CD4-positive, alpha-beta T cell treated with Interleukin-1 beta for 1 hour (primary cell): ENCODE measurements at regions not wholly inside any gene's neighbourhood (a gene's known extent, or its start where the extent isn't known, plus 50 kb on each side); places are given as distances from the start of the nearest gene placed in this dataset.
"Not testable (repeated sequence)": the region's sequence is repeated elsewhere in the genome, so short reads cannot be mapped to it uniquely, and the experiment has no call there.

Experiments
- DNase-seq, 2 donors: peaks; one replicate each; pipeline ENCODE4 v3.0.0-alpha.2; 2020 to 2022

GRCh38 chr12:68984796-68985573 is 52.0 kb upstream of the CPM start:
- no peak for DNase-seq

GRCh38 chr12:68997526-68997925 is 64.6 kb upstream of the CPM start:
- not testable (repeated sequence) for DNase-seq

- no peak for DNase-seq
Measured at GRCh38 chr12:68998041-68998440, 65.1 kb upstream of the CPM start.

- DNase-seq = no peak
Measured at GRCh38 chr12:69000074-69000473, 67.1 kb upstream of the CPM start.

- DNase-seq = no peak
Measured at GRCh38 chr12:69000540-69001243, 67.7 kb upstream of the CPM start.

- DNase-seq = no peak
Measured at GRCh38 chr12:69001251-69001650, 68.3 kb upstream of the CPM start.

- DNase-seq = no peak
Measured at GRCh38 chr12:69002969-69003368, 70.0 kb upstream of the CPM start.

GRCh38 chr12:69003991-69004390 is 71.0 kb upstream of the CPM start:
- DNase-seq = no peak

GRCh38 chr12:69007101-69007854 is 74.3 kb upstream of the CPM start:
- DNase-seq = no peak

GRCh38 chr12:69007855-69008351 is 74.9 kb upstream of the CPM start:
- no peak for DNase-seq

- DNase-seq = peak in 1 of 2 donors; percentile 35
Measured at GRCh38 chr12:69008520-69008919, 75.5 kb upstream of the CPM start.

GRCh38 chr12:69014047-69014446 is 81.1 kb upstream of the CPM start:
- no peak for DNase-seq

- DNase-seq = no peak
Measured at GRCh38 chr12:69015017-69015416, 82.0 kb upstream of the CPM start.

- no peak for DNase-seq
Measured at GRCh38 chr12:69015831-69016230, 82.9 kb upstream of the CPM start.

GRCh38 chr12:69019082-69019481 is 86.1 kb upstream of the CPM start:
- DNase-seq = no peak

- DNase-seq = no peak
Measured at GRCh38 chr12:69019910-69020309, 86.9 kb upstream of the CPM start.

- DNase-seq = no peak
Measured at GRCh38 chr12:69022674-69023073, 89.7 kb upstream of the CPM start.

GRCh38 chr12:69023840-69024239 is 90.9 kb upstream of the CPM start:
- DNase-seq = no peak

GRCh38 chr12:69024413-69024812 is 91.4 kb upstream of the CPM start:
- no peak for DNase-seq

GRCh38 chr12:69024907-69025306 is 91.9 kb upstream of the CPM start:
- no peak for DNase-seq

- DNase-seq = peak in 1 of 2 donors; percentile 10
Measured at GRCh38 chr12:69026336-69026735, 93.4 kb upstream of the CPM start.

- DNase-seq = no peak
Measured at GRCh38 chr12:69027411-69027881, 94.5 kb upstream of the CPM start.
